NB4 (cell line): ENCODE measurements at regions not wholly inside any gene's neighbourhood (a gene's known extent, or its start where the extent isn't known, plus 50 kb on each side); places are given as distances from the start of the nearest gene placed in this dataset.
A peak's percentile ranks its signal among the peaks of the same experiment; 100 is the strongest.

Experiments
- DNase-seq: peaks from one replicate; pipeline ENCODE4 v3.0.0; 2010; ENCODE audit warnings: low read depth
- H3K4me3 ChIP-seq: one replicate; pipeline ENCODE4 v1.5.1; 2011; ENCODE audit warnings: mild to moderate bottlenecking, low read depth, low read length, moderate library complexity
- CTCF ChIP-seq: IDR thresholded peaks from one replicate; pipeline ENCODE4 v1.5.1; 2012; ENCODE audit warnings: low read depth, low read length
- MAX ChIP-seq: IDR thresholded peaks from 2 replicates; pipeline ENCODE4 v1.6.1; 2011; ENCODE audit warnings: low read depth, low read length
- MYC ChIP-seq: IDR thresholded peaks from 2 replicates; pipeline ENCODE4 v1.6.1; 2011; ENCODE audit warnings: low read depth, low read length
- POLR2A ChIP-seq: IDR thresholded peaks from 2 replicates; pipeline ENCODE4 v1.6.1; 2011; ENCODE audit warnings: mild to moderate bottlenecking; ENCODE audit not compliant: insufficient read length; ENCODE audit errors: extremely low read depth

- TF ChIP-seq CTCF (no peak), MYC (no peak), MAX (no peak), POLR2A (no peak)
- H3K4me3 ChIP-seq: no peak overlapping the region
- no peak for DNase-seq
Measured at GRCh38 chr3:30349507-30349906, 256.9 kb upstream of the TGFBR2 start.

GRCh38 chr3:30350011-30350410 lies 256.4 kb upstream of the TGFBR2 start:
- DNase-seq: no peak
- no peak for TF ChIP-seq MYC
- no peak for TF ChIP-seq CTCF
- TF ChIP-seq POLR2A: no peak
- TF ChIP-seq MAX: no peak
- H3K4me3 ChIP-seq: no peak overlapping the region

- no peak for DNase-seq
- no peak overlapping the region for H3K4me3 ChIP-seq
- TF ChIP-seq POLR2A (no peak), CTCF (no peak), MAX (no peak), MYC (no peak)
Measured at GRCh38 chr3:30350901-30351300, 255.5 kb upstream of the TGFBR2 start.

GRCh38 chr3:30352410-30353318 lies 253.7 kb upstream of the TGFBR2 start:
- no peak for TF ChIP-seq CTCF
- no peak for TF ChIP-seq POLR2A
- no peak for TF ChIP-seq MAX
- no peak for TF ChIP-seq MYC
- DNase-seq: no peak
- H3K4me3 ChIP-seq: no peak overlapping the region

GRCh38 chr3:30353711-30354467 lies 252.5 kb upstream of the TGFBR2 start:
- peak; percentile 15 for DNase-seq
- no peak overlapping the region for H3K4me3 ChIP-seq
- TF ChIP-seq MYC: no peak
- TF ChIP-seq CTCF: no peak
- no peak for TF ChIP-seq MAX
- TF ChIP-seq POLR2A: no peak
